Activated CD4-positive, alpha-beta T cell treated with anti-CD3 and anti-CD28 coated beads, Interleukin-2, amount 50 U/mL, for 24 hours (primary cell): ENCODE measurements at regions not wholly inside any gene's neighbourhood (a gene's known extent, or its start where the extent isn't known, plus 50 kb on each side); places are given as distances from the start of the nearest gene placed in this dataset.
A peak's percentile ranks its signal among the peaks of the same experiment; 100 is the strongest.
"Not testable (repeated sequence)": the region's sequence is repeated elsewhere in the genome, so short reads cannot be mapped to it uniquely, and the experiment has no call there.

Experiments
- DNase-seq, 2 donors: peaks; one replicate each; pipeline ENCODE4 v3.0.0-alpha.2; 2020; ENCODE audit warnings: low read depth in 1 of 2, low spot score in 1 of 2

DNA sequence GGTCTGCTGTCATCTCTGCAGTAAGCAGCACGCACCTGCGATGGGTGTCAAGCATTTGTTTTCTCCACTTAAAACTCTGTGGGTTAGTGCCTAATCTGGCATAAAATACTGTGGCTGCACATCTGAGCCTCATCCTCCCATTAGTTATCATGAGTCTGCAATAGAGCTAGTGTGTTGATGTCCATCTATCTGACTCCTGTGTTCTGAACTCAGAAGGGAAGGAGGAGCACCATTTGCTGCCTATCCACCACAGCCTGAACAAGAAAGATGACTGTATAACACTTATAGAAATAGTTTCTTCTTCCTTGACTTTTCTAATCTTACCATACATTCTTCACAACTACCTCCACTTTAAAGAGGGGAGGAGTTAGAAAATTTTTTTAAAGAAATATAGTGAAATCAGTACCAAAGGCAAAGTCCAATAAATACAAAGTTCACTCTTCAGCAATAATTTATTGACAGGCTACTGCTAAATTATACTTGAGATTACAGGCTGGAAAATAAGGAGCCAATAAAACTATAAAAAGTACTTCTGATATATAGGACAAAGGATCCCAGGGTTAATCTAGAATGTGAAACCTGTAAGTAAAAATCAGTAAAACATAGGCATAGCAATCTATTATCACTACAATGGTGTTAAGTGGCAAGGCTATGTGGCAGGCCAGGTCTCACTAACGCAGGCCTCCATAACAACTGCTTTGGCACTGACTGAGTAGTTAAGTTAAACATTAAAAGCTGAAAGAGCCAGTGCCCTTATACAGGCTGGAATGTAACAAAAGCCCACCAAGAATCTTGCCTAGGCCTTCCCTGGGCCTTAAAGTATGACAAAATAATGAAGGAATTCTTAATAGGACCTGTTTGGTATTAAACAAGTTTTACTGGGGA is 70.2 kb downstream of the LGALS9C start:
- not testable (repeated sequence) for DNase-seq

DNA sequence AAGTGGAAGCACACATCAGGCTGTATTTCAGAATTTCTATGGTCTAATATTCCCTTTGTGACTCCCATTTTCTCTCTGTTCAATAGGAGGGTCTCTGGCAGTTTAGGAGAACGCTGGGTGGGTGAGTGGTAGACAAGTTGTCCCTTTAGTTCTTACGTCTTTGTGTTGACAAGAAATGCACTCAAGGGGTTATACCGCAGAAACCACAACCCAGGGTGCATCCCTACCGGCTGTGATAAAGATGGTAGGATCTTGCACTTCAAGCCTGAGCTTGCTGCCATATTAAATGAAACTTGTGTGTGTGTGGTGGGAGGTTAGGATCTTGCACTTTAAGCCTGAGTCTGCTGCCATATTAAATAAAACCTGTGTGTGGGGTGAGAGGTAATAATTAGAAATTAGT is 80.5 kb downstream of the LGALS9C start:
- not testable (repeated sequence) for DNase-seq

DNA sequence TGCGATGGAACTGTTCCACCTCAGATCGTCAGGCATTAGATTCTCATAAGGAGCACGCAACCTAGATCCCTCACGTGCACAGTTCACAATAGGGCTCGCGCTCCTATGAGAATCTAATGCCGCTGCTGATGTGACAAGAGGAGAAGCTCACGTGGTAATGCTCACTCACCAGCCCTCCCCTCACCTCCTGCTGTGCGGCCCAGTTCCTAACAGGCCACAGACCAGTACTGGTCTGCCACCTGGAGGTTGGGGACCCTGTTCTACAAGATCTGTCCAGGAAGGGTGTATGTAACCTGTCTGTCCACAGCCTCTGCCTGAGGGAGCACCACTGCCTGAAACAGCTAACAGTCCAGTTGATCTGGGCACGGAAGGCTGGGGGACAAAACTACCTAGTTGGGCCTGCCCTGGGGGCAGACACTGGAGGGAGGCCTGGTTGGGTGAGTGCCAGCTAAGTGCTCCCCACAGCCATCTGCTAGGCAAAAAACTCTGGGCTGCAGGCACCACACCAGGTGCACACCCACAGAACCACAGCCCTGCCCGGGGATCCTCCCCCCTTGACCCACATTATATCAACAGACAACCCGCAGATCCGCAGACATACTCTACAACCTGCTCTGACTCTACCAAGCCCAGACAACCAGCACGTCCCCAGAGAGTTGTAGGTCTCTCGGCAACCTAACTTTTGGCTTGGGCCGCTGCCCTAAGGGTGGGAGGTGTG is 80.7 kb downstream of the TBC1D28 start:
- DNase-seq = not testable (repeated sequence)

DNA sequence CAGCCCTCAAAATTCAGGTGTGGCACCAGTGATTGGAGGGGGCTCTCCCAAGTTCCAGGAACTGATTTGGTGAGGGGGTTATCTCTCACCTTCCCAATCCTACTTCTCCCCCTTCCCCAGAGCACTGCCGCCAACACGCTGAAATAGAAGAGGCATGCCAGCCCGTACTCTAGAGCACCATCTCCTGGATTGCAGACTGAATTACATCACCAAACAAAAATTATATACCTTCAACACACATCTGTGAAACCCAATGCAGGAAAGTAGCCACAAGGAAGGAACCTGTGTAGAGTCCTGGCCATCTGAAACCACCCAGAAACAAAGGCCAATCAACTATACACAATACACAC is 80.1 kb downstream of the TBC1D28 start:
- peak in 1 of 2 donors; percentile 17 for DNase-seq

DNA sequence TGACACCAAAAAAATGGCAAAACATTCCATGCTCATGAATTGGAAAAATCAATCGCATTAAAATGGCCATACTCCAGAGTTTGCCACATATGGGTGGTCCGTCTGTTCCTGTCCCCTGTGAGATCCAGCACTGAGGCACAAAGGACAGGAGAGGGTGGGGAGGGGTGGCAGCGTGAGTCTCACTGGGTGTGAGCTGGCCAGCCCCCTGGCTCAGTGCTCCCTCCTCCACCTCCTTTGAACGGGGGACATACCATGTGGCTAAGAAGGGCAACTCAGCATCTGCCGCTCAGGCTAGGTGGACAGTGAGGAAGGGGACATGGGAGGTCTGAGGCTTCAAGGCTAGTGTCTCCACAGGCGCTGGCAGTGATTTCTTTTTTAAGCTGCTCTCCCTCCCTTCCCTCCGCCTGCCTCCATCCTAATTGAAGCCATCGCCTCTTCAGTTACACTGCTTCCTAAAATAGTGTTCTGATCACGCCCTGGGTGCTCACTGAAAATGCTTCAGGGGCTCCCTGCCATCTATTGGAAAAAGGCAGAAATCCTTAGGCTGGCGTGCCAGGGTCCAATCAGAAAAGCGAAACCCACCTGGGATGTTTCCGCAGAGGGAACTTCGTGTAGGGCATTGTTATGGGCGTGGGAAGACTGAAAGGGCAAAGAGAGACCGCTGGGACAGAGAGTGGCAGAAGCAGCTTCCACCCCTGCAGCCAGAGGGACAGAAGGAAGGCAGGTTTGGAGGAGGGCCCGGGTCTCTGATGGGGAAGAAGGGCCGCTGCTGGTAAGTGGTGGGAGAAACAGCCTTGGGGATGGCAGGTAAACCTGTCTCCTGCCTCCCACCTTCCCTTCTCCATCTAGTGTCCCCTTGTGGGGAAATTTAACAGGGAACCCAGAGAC is 75.8 kb downstream of the TBC1D28 start:
- not testable (repeated sequence) for DNase-seq

DNA sequence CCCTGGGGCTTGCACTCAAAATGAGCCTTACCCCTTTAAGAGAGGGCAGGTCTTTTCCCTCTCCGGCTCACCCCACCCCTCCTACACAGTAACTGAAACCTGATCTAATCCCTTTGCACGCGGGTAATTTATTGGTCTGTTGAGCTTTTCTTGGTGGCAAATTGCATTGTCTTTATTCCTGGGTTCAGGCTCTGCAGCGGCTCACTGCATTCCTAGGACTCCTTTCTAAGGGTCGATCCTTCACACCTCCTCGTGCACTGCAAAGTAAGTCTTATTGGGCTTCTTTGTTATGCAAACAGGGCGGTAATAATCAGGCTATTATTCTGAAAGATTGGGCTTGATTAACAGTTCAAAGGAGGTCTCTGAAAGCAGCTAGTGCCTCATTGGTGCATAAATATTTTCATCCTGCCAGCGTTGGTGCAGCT is 74.7 kb downstream of the TBC1D28 start:
- not testable (repeated sequence) for DNase-seq

DNA sequence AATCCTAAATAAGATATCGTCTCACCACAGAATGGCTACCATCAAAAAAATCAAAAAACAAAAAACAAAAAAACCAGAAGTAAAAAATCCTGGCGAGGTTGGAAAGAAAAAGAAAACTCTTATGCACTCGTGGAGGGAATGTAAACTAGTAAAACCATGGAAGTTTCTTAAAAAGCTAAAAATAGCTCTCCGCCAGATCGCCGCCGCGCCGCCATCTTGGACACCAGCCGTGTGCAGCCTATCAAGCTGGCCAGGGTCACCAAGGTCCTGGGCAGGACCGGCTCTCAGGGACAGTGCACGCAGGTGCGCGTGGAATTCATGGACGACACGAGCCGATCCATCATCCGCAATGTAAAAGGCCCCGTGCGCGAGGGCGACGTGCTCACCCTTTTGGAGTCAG is 71.7 kb downstream of the TBC1D28 start:
- not testable (repeated sequence) for DNase-seq

DNA sequence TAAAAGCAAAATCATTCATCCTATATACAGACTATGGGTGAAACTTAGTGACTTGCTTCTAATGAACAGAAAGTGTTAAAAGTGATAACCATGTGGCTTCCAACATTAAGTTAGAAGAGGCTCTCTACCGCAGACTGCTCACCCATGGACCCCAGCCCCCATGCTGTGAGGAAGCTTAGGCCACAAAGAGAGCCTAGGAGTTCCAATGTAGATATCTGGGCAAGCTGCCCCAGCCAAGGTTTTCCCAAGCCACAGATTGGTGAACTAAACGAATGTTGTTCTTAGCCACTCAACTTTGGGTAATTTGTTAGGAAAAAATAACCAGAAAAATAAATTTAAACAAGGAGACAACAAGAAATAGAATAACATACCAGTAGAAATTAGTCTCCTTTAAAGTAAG is 70.1 kb downstream of the TBC1D28 start:
- DNase-seq = not testable (repeated sequence)
